HEK293 (cell line): ENCODE measurements at regions not wholly inside any gene's neighbourhood (a gene's known extent, or its start where the extent isn't known, plus 50 kb on each side); places are given as distances from the start of the nearest gene placed in this dataset.

Source experiments
- CTCF ChIA-PET: fragments of 350-600 bp; formaldehyde crosslinking; extraction: SDS; loops from one replicate; lab custom pipeline; 2021; ENCODE audit warnings: antibody characterized with exemption; lab: Yijun Ruan, JAX
- POLR2A ChIA-PET: fragments of 300-600 bp; formaldehyde crosslinking; extraction: SDS; loops from one replicate; lab custom pipeline; 2020; ENCODE audit warnings: antibody characterized with exemption, inconsistent platforms; lab: Yijun Ruan, JAX
- H3K27ac ChIP-seq: fragments of 200-500 bp; sonication (Bioruptor generic); 2 replicates; pipeline ENCODE4 v1.5.1; 2014; ENCODE audit warnings: low read depth, low read length, control low read depth, inconsistent platforms; ENCODE audit errors: extremely low read depth
- H3K36me3 ChIP-seq, 2 experiments: fragments of 200-500 bp in 1 of 2; sonication (Bioruptor generic) in 1 of 2; 1 replicate in 1 of 2; 2 replicates in 1 of 2; pipeline ENCODE4 v1.5.1; 2014 to 2017; ENCODE audit warnings: inconsistent platforms in 2 of 2, low read length in 2 of 2; ENCODE audit not compliant: control insufficient read depth in 2 of 2, insufficient read depth in 1 of 2
- H3K4me1 ChIP-seq: fragments of 200-500 bp; sonication (Bioruptor generic); 2 replicates; pipeline ENCODE4 v1.5.1; 2014; ENCODE audit warnings: mild to moderate bottlenecking, low read length, inconsistent platforms; ENCODE audit not compliant: control insufficient read depth, insufficient read depth
- H3K4me3 ChIP-seq: 2 replicates; pipeline ENCODE4 v1.5.1; 2011; ENCODE audit warnings: low read depth, mild to moderate bottlenecking, control low read depth, low read length, moderate library complexity
- H3K9me3 ChIP-seq: fragments of 200-500 bp; sonication (Bioruptor generic); 2 replicates; pipeline ENCODE4 v1.5.1; 2014; ENCODE audit warnings: low read depth, low read length, inconsistent platforms; ENCODE audit not compliant: control insufficient read depth, insufficient read depth
- ELK4 ChIP-seq: IDR thresholded peaks from 2 replicates; pipeline ENCODE4 v1.6.1; 2011; ENCODE audit warnings: mild to moderate bottlenecking, low read depth, low read length, borderline replicate concordance
- GFI1B ChIP-seq: fragments of 450-650 bp; formaldehyde crosslinking; IDR thresholded peaks from 2 replicates; pipeline ENCODE4 v1.5.1; 2016; ENCODE audit warnings: missing biosample characterization, missing genetic modification characterization
- GLI2 ChIP-seq: fragments of 450-650 bp; formaldehyde crosslinking; IDR thresholded peaks from 2 replicates; pipeline ENCODE4; 2017; ENCODE audit warnings: missing biosample characterization, missing genetic modification characterization, low read depth, borderline replicate concordance
- GLIS2 ChIP-seq: fragments of 450-650 bp; formaldehyde crosslinking; IDR thresholded peaks from 2 replicates; pipeline ENCODE4 v1.5.1; 2016; ENCODE audit warnings: missing biosample characterization, missing genetic modification characterization
- HOXA7 ChIP-seq: sonication (generic); formaldehyde crosslinking; IDR thresholded peaks from 2 replicates; pipeline ENCODE4 v1.8.1; 2022; ENCODE audit warnings: missing genetic modification reagents, borderline replicate concordance
- HOXC10 ChIP-seq: sonication (generic); formaldehyde crosslinking; IDR thresholded peaks from 2 replicates; pipeline ENCODE4 v1.8.1; 2023; ENCODE audit warnings: mild to moderate bottlenecking, missing genetic modification reagents
- KLF17 ChIP-seq: fragments of 450-650 bp; formaldehyde crosslinking; IDR thresholded peaks from 2 replicates; pipeline ENCODE4 v1.5.1; 2016; ENCODE audit warnings: missing biosample characterization, missing genetic modification characterization
- KLF8 ChIP-seq: fragments of 450-650 bp; formaldehyde crosslinking; IDR thresholded peaks from 2 replicates; pipeline ENCODE4 v1.5.1; 2016; ENCODE audit warnings: missing biosample characterization, missing genetic modification characterization
- MZF1 ChIP-seq: fragments of 450-650 bp; formaldehyde crosslinking; IDR thresholded peaks from 2 replicates; pipeline ENCODE4 v1.5.1; 2017; ENCODE audit warnings: missing biosample characterization, missing genetic modification characterization, borderline replicate concordance
- REST ChIP-seq: fragments of 450-650 bp; formaldehyde crosslinking; IDR thresholded peaks from 2 replicates; pipeline ENCODE4 v1.5.1; 2016; ENCODE audit warnings: missing biosample characterization, missing genetic modification characterization
- TCF7L2 ChIP-seq: IDR thresholded peaks from 2 replicates; pipeline ENCODE4 v1.6.1; 2011; ENCODE audit warnings: low read depth, mild to moderate bottlenecking, inconsistent platforms, low read length, moderate library complexity, borderline replicate concordance
- YY2 ChIP-seq: fragments of 450-650 bp; formaldehyde crosslinking; IDR thresholded peaks from 2 replicates; pipeline ENCODE4 v1.5.1; 2016; ENCODE audit warnings: missing biosample characterization, missing genetic modification characterization
- ZBTB48 ChIP-seq: fragments of 450-650 bp; formaldehyde crosslinking; IDR thresholded peaks from 2 replicates; pipeline ENCODE4 v1.5.1; 2016; ENCODE audit warnings: missing biosample characterization, missing genetic modification characterization
- ZNF10 ChIP-seq: fragments of 450-650 bp; formaldehyde crosslinking; IDR thresholded peaks from 2 replicates; pipeline ENCODE4 v1.5.1; 2017; ENCODE audit warnings: missing biosample characterization, missing genetic modification characterization
- ZNF114 ChIP-seq: fragments of 450-650 bp; formaldehyde crosslinking; IDR thresholded peaks from 2 replicates; pipeline ENCODE4 v1.5.0; 2017; ENCODE audit warnings: missing biosample characterization, missing genetic modification characterization
- ZNF132 ChIP-seq: fragments of 450-650 bp; formaldehyde crosslinking; IDR thresholded peaks from 2 replicates; pipeline ENCODE4 v1.5.1; 2017; ENCODE audit warnings: missing biosample characterization, missing genetic modification characterization, borderline replicate concordance
- ZNF16 ChIP-seq: fragments of 450-650 bp; formaldehyde crosslinking; IDR thresholded peaks from 2 replicates; pipeline ENCODE4 v1.5.1; 2016; ENCODE audit warnings: low read depth, missing biosample characterization, missing genetic modification characterization
- ZNF184 ChIP-seq: fragments of 450-650 bp; IDR thresholded peaks from 2 replicates; pipeline ENCODE4 v1.5.1; 2018; ENCODE audit warnings: missing biosample characterization, mild to moderate bottlenecking, missing genetic modification characterization
- ZNF214 ChIP-seq: fragments of 450-650 bp; formaldehyde crosslinking; IDR thresholded peaks from 2 replicates; pipeline ENCODE4 v1.5.1; 2017; ENCODE audit warnings: missing biosample characterization, mild to moderate bottlenecking, missing genetic modification characterization, borderline replicate concordance
- ZNF274 ChIP-seq, 2 experiments: fragments of 200-500 bp in 1 of 2; fragments of 450-650 bp in 1 of 2; sonication (Bioruptor generic) in 1 of 2; formaldehyde crosslinking in 1 of 2; IDR thresholded peaks; 2 replicates each; pipeline versions ENCODE4 v1.5.1 to v1.6.1; 2014 to 2016; ENCODE audit warnings: borderline replicate concordance in 1 of 2, inconsistent platforms in 1 of 2, low read length in 1 of 2, missing biosample characterization in 1 of 2, missing genetic modification characterization in 1 of 2
- ZNF311 ChIP-seq: fragments of 450-650 bp; formaldehyde crosslinking; IDR thresholded peaks from 2 replicates; pipeline ENCODE4 v1.5.1; 2017; ENCODE audit warnings: missing biosample characterization, missing genetic modification characterization, borderline replicate concordance
- ZNF324 ChIP-seq: fragments of 450-650 bp; formaldehyde crosslinking; IDR thresholded peaks from 2 replicates; pipeline ENCODE4 v1.5.1; 2016; ENCODE audit warnings: missing biosample characterization, missing genetic modification characterization
- ZNF501 ChIP-seq: fragments of 450-650 bp; formaldehyde crosslinking; IDR thresholded peaks from 2 replicates; pipeline ENCODE4 v1.5.1; 2016; ENCODE audit warnings: missing biosample characterization, missing genetic modification characterization
- ZNF561 ChIP-seq: fragments of 450-650 bp; IDR thresholded peaks from 2 replicates; pipeline ENCODE4 v1.5.1; 2018; ENCODE audit warnings: missing biosample characterization, missing genetic modification characterization, borderline replicate concordance
- ZNF580 ChIP-seq: fragments of 450-650 bp; formaldehyde crosslinking; IDR thresholded peaks from 2 replicates; pipeline ENCODE4 v1.5.1; 2016; ENCODE audit warnings: missing biosample characterization, missing genetic modification characterization
- ZNF621 ChIP-seq: fragments of 450-650 bp; formaldehyde crosslinking; IDR thresholded peaks from 2 replicates; pipeline ENCODE4 v1.5.1; 2017; ENCODE audit warnings: missing biosample characterization, missing genetic modification characterization
- ZNF664 ChIP-seq: fragments of 450-650 bp; formaldehyde crosslinking; IDR thresholded peaks from 2 replicates; pipeline ENCODE4 v1.5.1; 2016; ENCODE audit warnings: missing biosample characterization, missing genetic modification characterization
- ZNF776 ChIP-seq: fragments of 450-650 bp; formaldehyde crosslinking; IDR thresholded peaks from 2 replicates; pipeline ENCODE4 v1.5.0; 2017; ENCODE audit warnings: missing biosample characterization, missing genetic modification characterization, borderline replicate concordance

GRCh38 chr16:65604771-65605170 lies 482.9 kb upstream of the CDH11 start (continued):
- TF ChIP-seq ZNF501 (tag by site-specific recombination) (no peak), KLF8 (no peak), REST (tag by site-specific recombination) (no peak), HOXC10 (no peak), ZNF114 (tag by site-specific recombination) (no peak), ZBTB48 (no peak), GLIS2 (tag by site-specific recombination) (no peak), ZNF214 (tag by site-specific recombination) (no peak), MZF1 (tag by site-specific recombination) (no peak), KLF17 (tag by site-specific recombination) (no peak)

GRCh38 chr16:65601781-65602180 lies 479.9 kb upstream of the CDH11 start:
- Histone ChIP-seq H3K36me3 (no peaks in the 10 kb centered on the region), H3K27ac (no peak overlapping the region), H3K9me3 (no peaks in the 10 kb centered on the region), H3K4me3 (no peak overlapping the region), H3K4me1 (no peaks in the 10 kb centered on the region)
- TF ChIP-seq ZNF10 (tag by site-specific recombination) (no peak), ZNF274 (IDR thresholded peaks at IDR 0.05; ENCODE audit: low read length) (no peak), ZNF274 (tag by site-specific recombination; IDR thresholded peaks at IDR 0.05; ENCODE audit: borderline replicate concordance) (no peak), ELK4 (no peak), ZNF16 (tag by site-specific recombination) (no peak), ZNF664 (tag by site-specific recombination) (no peak), ZNF184 (tag by site-specific recombination) (no peak), ZNF561 (no peak), ZNF324 (tag by site-specific recombination) (no peak), ZNF776 (no peak), HOXA7 (CRISPR knock-in tag) (no peak), GFI1B (tag by site-specific recombination) (no peak), MZF1 (tag by site-specific recombination) (no peak), ZNF580 (tag by site-specific recombination) (no peak), GLI2 (tag by site-specific recombination) (no peak), ZNF214 (tag by site-specific recombination) (no peak), ZNF621 (tag by site-specific recombination) (no peak), YY2 (tag by site-specific recombination) (no peak), ZNF132 (tag by site-specific recombination) (no peak), ZNF311 (tag by site-specific recombination) (no peak), TCF7L2 (no peak)
- CTCF ChIA-PET, result no interaction called here
- POLR2A ChIA-PET, result no interaction called here
